ENCODE measurements at regions not wholly inside any gene's neighbourhood (a gene's known extent, or its start where the extent isn't known, plus 50 kb on each side); places are given as distances from the start of the nearest gene placed in this dataset.

GRCh38 chr3:187849016-187849654 lies 103.9 kb upstream of the BCL6 start:
- TF ChIP-seq POLR2A (IDR thresholded peaks at IDR 0.05; ENCODE audit: low read depth, low read length) = no peak
- no peak for TF ChIP-seq POLR2AphosphoS5 (IDR thresholded peaks at IDR 0.05; ENCODE audit: low read depth, low read length)
